SK-N-SH (cell line): ENCODE measurements at regions not wholly inside any gene's neighbourhood (a gene's known extent, or its start where the extent isn't known, plus 50 kb on each side); places are given as distances from the start of the nearest gene placed in this dataset.

ENCODE experiments used
- CTCF ChIA-PET: fragments of 300-600, 350-600 bp; formaldehyde crosslinking; extraction: SDS; loops from one replicate; lab custom pipeline; 2021; lab: Yijun Ruan, JAX
- POLR2A ChIA-PET: fragments of 350-600 bp; sonication (Branson Sonifier 250); formaldehyde crosslinking; extraction: SDS; loops from one replicate; lab custom pipeline; 2020; ENCODE audit warnings: antibody characterized with exemption, inconsistent platforms; lab: Yijun Ruan, JAX
- DNase-seq: peaks from one replicate; pipeline ENCODE4 v3.0.0; 2012
- H2AFZ ChIP-seq: fragments of 200-600 bp; sonication (generic); 2 replicates; pipeline ENCODE4 v1.8.1; 2016; ENCODE audit warnings: antibody characterized with exemption, mild to moderate bottlenecking, low read depth
- H3F3A ChIP-seq: fragments of 200-600 bp; sonication (generic); replicated peaks from 2 replicates; pipeline ENCODE3; 2016; ENCODE audit warnings: antibody characterized with exemption, mild to moderate bottlenecking; ENCODE audit not compliant: insufficient read depth
- H3K27ac ChIP-seq, 2 experiments: fragments of 200-500 bp in 1 of 2; fragments of 200-600 bp in 1 of 2; sonication (Bioruptor generic) in 1 of 2; sonication (generic), shearing (Covaris generic) in 1 of 2; 2 replicates each; pipeline versions ENCODE4 v1.5.1 to v1.6.1; 2014 to 2016; ENCODE audit warnings: low read depth in 2 of 2, inconsistent platforms in 1 of 2, low read length in 1 of 2, mild to moderate bottlenecking in 1 of 2, mixed read lengths in 1 of 2
- H3K27me3 ChIP-seq: fragments of 200-600 bp; sonication (generic), shearing (Covaris generic); 2 replicates; pipeline ENCODE4 v1.6.1; 2016; ENCODE audit warnings: mixed run types; ENCODE audit not compliant: insufficient read depth
- H3K36me3 ChIP-seq, 2 experiments: fragments of 200-500 bp in 1 of 2; fragments of 200-600 bp in 1 of 2; sonication (Bioruptor generic) in 1 of 2; sonication (generic) in 1 of 2; replicated peaks in 1 of 2; 2 replicates each; pipeline versions ENCODE3 to v1.5.1; 2014 to 2016; ENCODE audit warnings: low read length in 1 of 2, mild to moderate bottlenecking in 1 of 2; ENCODE audit not compliant: insufficient read depth in 2 of 2, control insufficient read depth in 1 of 2
- H3K4me1 ChIP-seq, 2 experiments: fragments of 200-500 bp in 1 of 2; fragments of 200-600 bp in 1 of 2; sonication (Bioruptor generic) in 1 of 2; sonication (generic), shearing (Covaris generic) in 1 of 2; 2 replicates each; pipeline versions ENCODE4 v1.5.1 to v1.6.1; 2014 to 2016; ENCODE audit warnings: low read depth in 1 of 2, low read length in 1 of 2, mixed run types in 1 of 2; ENCODE audit not compliant: insufficient read depth in 2 of 2, control insufficient read depth in 1 of 2
- H3K4me2 ChIP-seq: fragments of 200-600 bp; sonication (generic), shearing (Covaris generic); 2 replicates; pipeline ENCODE4 v1.6.1; 2017; ENCODE audit warnings: mixed run types
- H3K4me3 ChIP-seq, 2 experiments: fragments of 200-500 bp in 1 of 2; fragments of 200-600 bp in 1 of 2; sonication (Bioruptor generic) in 1 of 2; sonication (generic), shearing (Covaris generic) in 1 of 2; 2 replicates each; pipeline versions ENCODE4 v1.5.1 to v1.8.1; 2014 to 2016; ENCODE audit warnings: low read depth in 2 of 2, inconsistent platforms in 1 of 2, low read length in 1 of 2, mild to moderate bottlenecking in 1 of 2, mixed read lengths in 1 of 2, moderate library complexity in 1 of 2
- H3K79me2 ChIP-seq: fragments of 200-600 bp; sonication (generic); 2 replicates; pipeline ENCODE4 v1.8.1; 2017; ENCODE audit warnings: mild to moderate bottlenecking; ENCODE audit not compliant: insufficient read depth
- H3K9ac ChIP-seq: fragments of 200-600 bp; sonication (generic); 2 replicates; pipeline ENCODE4 v1.6.1; 2017; ENCODE audit warnings: mixed run types
- H3K9me2 ChIP-seq: fragments of 200-600 bp; sonication (generic); 2 replicates; pipeline ENCODE4 v1.6.1; 2017; ENCODE audit warnings: mixed run types
- H3K9me3 ChIP-seq: fragments of 200-600 bp; sonication (generic); 2 replicates; pipeline ENCODE4 v1.6.1; 2017; ENCODE audit warnings: mixed run types, mild to moderate bottlenecking, moderate library complexity
- H4K20me1 ChIP-seq: fragments of 200-600 bp; sonication (generic); 2 replicates; pipeline ENCODE4 v1.6.1; 2017; ENCODE audit warnings: mild to moderate bottlenecking, mixed run types; ENCODE audit not compliant: insufficient read depth
- CHD2 ChIP-seq: fragments of 150-350 bp; IDR thresholded peaks from 2 replicates; pipeline ENCODE4 v1.6.1; 2018; ENCODE audit warnings: low read length; ENCODE audit not compliant: partially characterized antibody
- ELF1 ChIP-seq: IDR thresholded peaks from 2 replicates; pipeline ENCODE4 v1.4.0; 2012
- EP300 ChIP-seq, 2 experiments: IDR thresholded peaks; 2 replicates each; pipeline versions ENCODE4 v1.4.0 to v1.6.1; 2012; ENCODE audit warnings: borderline replicate concordance in 1 of 2, low read depth in 1 of 2, low read length in 1 of 2
- FOXM1 ChIP-seq: IDR thresholded peaks from 2 replicates; pipeline ENCODE4 v1.4.0; 2012; ENCODE audit warnings: low read depth, mild to moderate bottlenecking
- GABPA ChIP-seq: IDR thresholded peaks from 2 replicates; pipeline ENCODE4 v1.4.0; 2012; ENCODE audit warnings: low read depth, mild to moderate bottlenecking
- JUND ChIP-seq: IDR thresholded peaks from 2 replicates; pipeline ENCODE4 v1.4.0; 2012
- MXI1 ChIP-seq: IDR thresholded peaks from 2 replicates; pipeline ENCODE4 v1.6.1; 2012; ENCODE audit warnings: mild to moderate bottlenecking, low read depth, low read length, improper control_type of control experiment
- POLR2AphosphoS5 ChIP-seq: IDR thresholded peaks from 2 replicates; pipeline ENCODE4 v1.6.1; 2012; ENCODE audit warnings: low read depth, low read length
- RXRA ChIP-seq: IDR thresholded peaks from 2 replicates; pipeline ENCODE4 v1.4.0; 2012; ENCODE audit warnings: low read depth, mild to moderate bottlenecking, borderline replicate concordance
- SMC3 ChIP-seq: IDR thresholded peaks from 2 replicates; pipeline ENCODE4 v1.6.1; 2012; ENCODE audit warnings: low read depth, low read length, improper control_type of control experiment
- TAF1 ChIP-seq: IDR thresholded peaks from 2 replicates; pipeline ENCODE4 v1.6.1; 2012; ENCODE audit warnings: low read depth, mild to moderate bottlenecking, low read length, moderate library complexity, borderline replicate concordance
- TCF12 ChIP-seq: IDR thresholded peaks from 2 replicates; pipeline ENCODE4 v1.4.0; 2012
- WGBS: methylation state at CpG from one replicate; pipeline ENCODE4 v1.1.6; 2017; ENCODE audit warnings: low lambda C conversion rate; 5-methylcytosine and 5-hydroxymethylcytosine counted together
- TF ChIP-seq, protein P1 (sequence below): IDR thresholded peaks from 2 replicates; pipeline ENCODE4; 2012
- TF ChIP-seq, protein P2 (sequence below): IDR thresholded peaks from 2 replicates; pipeline ENCODE4 v1.4.0; 2012; ENCODE audit warnings: low read depth, borderline replicate concordance

DNA sequence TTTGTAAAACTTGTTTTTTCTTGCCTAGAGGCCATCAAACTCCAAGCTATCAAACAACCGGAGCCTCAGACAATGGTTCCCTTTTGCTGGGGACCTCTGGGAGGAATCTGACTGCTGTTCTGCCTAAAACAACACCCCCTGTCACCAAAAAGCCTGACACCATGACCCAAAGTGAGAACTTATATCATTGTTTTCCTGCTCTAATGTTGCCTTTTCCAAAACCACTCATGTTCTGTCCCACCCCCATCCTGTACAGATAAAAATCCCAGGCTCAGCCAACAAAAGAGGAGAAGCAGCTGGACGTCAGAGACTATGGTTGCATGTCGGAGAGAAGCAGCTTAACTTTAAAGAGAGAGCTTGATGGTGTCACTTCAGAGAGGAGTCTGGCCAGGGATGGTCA lies 327.2 kb upstream of the CXADR start (continued):
- no peak for TF ChIP-seq EP300 (IDR thresholded peaks at IDR 0.05; ENCODE audit: borderline replicate concordance in 1 of 2, low read depth in 1 of 2, low read length in 1 of 2)
- TF ChIP-seq, protein P1, sequence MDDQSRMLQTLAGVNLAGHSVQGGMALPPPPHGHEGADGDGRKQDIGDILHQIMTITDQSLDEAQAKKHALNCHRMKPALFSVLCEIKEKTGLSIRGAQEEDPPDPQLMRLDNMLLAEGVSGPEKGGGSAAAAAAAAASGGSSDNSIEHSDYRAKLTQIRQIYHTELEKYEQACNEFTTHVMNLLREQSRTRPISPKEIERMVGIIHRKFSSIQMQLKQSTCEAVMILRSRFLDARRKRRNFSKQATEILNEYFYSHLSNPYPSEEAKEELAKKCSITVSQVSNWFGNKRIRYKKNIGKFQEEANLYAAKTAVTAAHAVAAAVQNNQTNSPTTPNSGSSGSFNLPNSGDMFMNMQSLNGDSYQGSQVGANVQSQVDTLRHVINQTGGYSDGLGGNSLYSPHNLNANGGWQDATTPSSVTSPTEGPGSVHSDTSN, result no peak
- TF ChIP-seq POLR2AphosphoS5, result no peak
- no peak for TF ChIP-seq RXRA
- no peak for TF ChIP-seq SMC3
- TF ChIP-seq TAF1, result no peak
- TF ChIP-seq GABPA, result no peak
- TF ChIP-seq TCF12, result no peak
- TF ChIP-seq JUND, result no peak

GRCh38 chr21:17189963-17190362 lies 322.9 kb upstream of the CXADR start:
- H3K4me1 ChIP-seq, result no peaks in the 10 kb centered on the region
- TF ChIP-seq, protein P2, sequence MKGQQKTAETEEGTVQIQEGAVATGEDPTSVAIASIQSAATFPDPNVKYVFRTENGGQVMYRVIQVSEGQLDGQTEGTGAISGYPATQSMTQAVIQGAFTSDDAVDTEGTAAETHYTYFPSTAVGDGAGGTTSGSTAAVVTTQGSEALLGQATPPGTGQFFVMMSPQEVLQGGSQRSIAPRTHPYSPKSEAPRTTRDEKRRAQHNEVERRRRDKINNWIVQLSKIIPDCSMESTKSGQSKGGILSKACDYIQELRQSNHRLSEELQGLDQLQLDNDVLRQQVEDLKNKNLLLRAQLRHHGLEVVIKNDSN, result no peak
- no peak for TF ChIP-seq CHD2
- no peak for TF ChIP-seq ELF1
- no peaks in the 10 kb centered on the region for H3K9me2 ChIP-seq
- POLR2A ChIA-PET, result no interaction called here
- DNase-seq, result no peak
- no peaks in the 10 kb centered on the region for H3K79me2 ChIP-seq
- H3F3A ChIP-seq, result no peaks in the 10 kb centered on the region
- H3K27me3 ChIP-seq, result no peaks in the 10 kb centered on the region
- CTCF ChIA-PET, result no interaction called here
- H3K36me3 ChIP-seq, result no peaks in the 10 kb centered on the region
- no peaks in the 10 kb centered on the region for H4K20me1 ChIP-seq
- no peaks in the 10 kb centered on the region for H3K9me3 ChIP-seq
- H3K4me3 ChIP-seq, result no peak overlapping the region
- H2AFZ ChIP-seq, result no peak overlapping the region
- H3K27ac ChIP-seq, result no peak overlapping the region
- H3K9ac ChIP-seq, result no peak overlapping the region
- H3K4me2 ChIP-seq, result no peak overlapping the region
- WGBS, result 16% methylated on average over 2 of the region's 2 CpGs

DNA sequence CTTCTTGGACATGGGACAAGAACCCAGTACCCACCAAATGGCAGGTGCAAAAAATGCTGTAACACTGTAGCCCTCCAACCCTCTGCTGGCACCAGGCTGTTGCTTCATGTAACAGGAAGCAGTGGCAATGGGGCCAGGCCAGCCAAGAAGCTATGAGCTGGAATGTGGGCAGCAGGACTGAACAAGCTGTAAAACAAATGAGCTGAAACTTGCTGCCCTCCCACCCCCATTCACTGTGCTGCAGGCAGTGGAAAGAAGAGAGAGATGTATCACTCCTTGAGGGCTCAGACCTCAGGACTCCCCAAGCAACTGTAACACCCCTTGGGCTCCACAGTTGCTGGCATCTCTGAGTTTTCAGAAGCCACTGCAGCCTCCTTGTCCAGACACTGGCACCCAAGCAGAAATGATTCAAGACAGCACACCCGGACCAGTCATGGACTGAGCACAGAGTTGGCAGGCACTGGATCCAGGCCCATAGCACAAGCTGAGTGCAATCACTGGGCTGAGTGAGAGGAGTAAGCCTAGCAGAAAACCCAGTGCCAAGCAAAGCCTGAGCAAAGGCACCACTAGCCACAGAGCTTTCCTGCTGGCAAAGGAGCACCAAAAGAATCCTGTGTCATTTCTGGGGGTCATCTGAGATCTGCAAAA lies 321.4 kb upstream of the CXADR start:
- Histone ChIP-seq H3K4me2 (no peak overlapping the region), H3K4me1 (no peaks in the 10 kb centered on the region), H3K4me3 (no peak overlapping the region), H3K79me2 (no peaks in the 10 kb centered on the region)
- no peak for TF ChIP-seq FOXM1
- TF ChIP-seq, protein P1, result no peak
- no peak for TF ChIP-seq ELF1
- TF ChIP-seq MXI1, result no peak
- TF ChIP-seq, all 33 proteins: peak for 0
- DNase-seq, result no peak
- no peaks in the 10 kb centered on the region for H3F3A ChIP-seq
- 0% methylated on average over 1 of the region's 1 CpG for WGBS
- CTCF ChIA-PET, result no interaction called here
- no peaks in the 10 kb centered on the region for H3K9me2 ChIP-seq
- no peaks in the 10 kb centered on the region for H3K9me3 ChIP-seq
- H2AFZ ChIP-seq, result no peak overlapping the region
- H3K9ac ChIP-seq, result no peak overlapping the region
- POLR2A ChIA-PET, result no interaction called here
- no peak overlapping the region for H3K27ac ChIP-seq
- H3K36me3 ChIP-seq, result no peaks in the 10 kb centered on the region
- H3K27me3 ChIP-seq, result no peaks in the 10 kb centered on the region
- H4K20me1 ChIP-seq, result no peaks in the 10 kb centered on the region
